GM18508 (cell line): ENCODE measurements at regions not wholly inside any gene's neighbourhood (a gene's known extent, or its start where the extent isn't known, plus 50 kb on each side); places are given as distances from the start of the nearest gene placed in this dataset.

Experiments
- ATAC-seq: cut with Tn5 transposase; IDR thresholded peaks from one replicate; pipeline ENCODE4 v1.9.1; 2021; ENCODE audit warnings: moderate number of reproducible peaks; ENCODE audit not compliant: insufficient read depth, unreplicated experiment

- no peak for ATAC-seq
Observed at GRCh38 chr6:148650941-148651505, 95.8 kb upstream of the UST start.

- no peak for ATAC-seq
Observed at GRCh38 chr6:148652205-148652604, 94.6 kb upstream of the UST start.

- ATAC-seq: no peak
Observed at GRCh38 chr6:148653138-148653776, 93.6 kb upstream of the UST start.

GRCh38 chr6:148657048-148657447 is 89.8 kb upstream of the UST start:
- no peak for ATAC-seq

GRCh38 chr6:148658681-148659430 is 88.0 kb upstream of the UST start:
- ATAC-seq: no peak

GRCh38 chr6:148667395-148667794 is 79.4 kb upstream of the UST start:
- no peak for ATAC-seq

- no peak for ATAC-seq
Observed at GRCh38 chr6:148671085-148671484, 75.7 kb upstream of the UST start.

- ATAC-seq: no peak
Observed at GRCh38 chr6:148671952-148672351, 74.9 kb upstream of the UST start.

- no peak for ATAC-seq
Observed at GRCh38 chr6:148674306-148674705, 72.5 kb upstream of the UST start.

- ATAC-seq: peak; percentile 75
Observed at GRCh38 chr6:148677594-148678476, 69.0 kb upstream of the UST start.

- ATAC-seq: no peak
Observed at GRCh38 chr6:148678682-148679081, 68.1 kb upstream of the UST start.

- ATAC-seq: no peak
Observed at GRCh38 chr6:148681666-148682065, 65.2 kb upstream of the UST start.

- ATAC-seq: no peak
Observed at GRCh38 chr6:148682252-148682651, 64.6 kb upstream of the UST start.

- ATAC-seq: no peak
Observed at GRCh38 chr6:148682990-148683389, 63.8 kb upstream of the UST start.

GRCh38 chr6:148689168-148689567 is 57.7 kb upstream of the UST start:
- ATAC-seq: no peak

GRCh38 chr6:148693882-148694484 is 52.8 kb upstream of the UST start:
- peak; percentile 89 for ATAC-seq
